ENCODE measurements at regions not wholly inside any gene's neighbourhood (a gene's known extent, or its start where the extent isn't known, plus 50 kb on each side); places are given as distances from the start of the nearest gene placed in this dataset.

GRCh38 chrX:459611-460010, 72.9 kb upstream of the PPP2R3B start:
- Mint-ChIP-seq H3K36me3 (ENCODE audit: insufficient read depth in 1 of 3, low read depth in 3 of 3) (no peaks in the 10 kb centered on the region), H3K27me3 (ENCODE audit: low read depth) (peaks cover 10% of the 10 kb centered on the region), H3K4me3 (no peak overlapping the region), H3K4me1 (peaks cover 0 to 5% of the 10 kb centered on the region in 2 experiments; a peak in 1 of 4 replicates), H3K9me3 (peaks cover 10 to 13% of the 10 kb centered on the region in 2 experiments), H3K27ac (no peak overlapping the region)
- H4K5ac ChIP-seq (ENCODE audit: insufficient read length, low read depth, low read length), result no peak overlapping the region
- no peak overlapping the region for H3K4ac ChIP-seq (ENCODE audit: low read depth, low read length)
- H3K23ac ChIP-seq (ENCODE audit: insufficient read length, low read depth, low read length), result no peak overlapping the region
- no peak overlapping the region for H3K14ac ChIP-seq (ENCODE audit: insufficient read depth, low read length)
- H3K27me3 ChIP-seq (ENCODE audit: insufficient read depth, low read length), result no peaks in the 10 kb centered on the region
- no peak overlapping the region for H2BK120ac ChIP-seq (ENCODE audit: low read depth, low read length, poor library complexity, severe bottlenecking)
- H2AK5ac ChIP-seq (ENCODE audit: insufficient read length, low read length), result no peak overlapping the region
- H3K27ac ChIP-seq (ENCODE audit: insufficient read length, low read depth, low read length), result no peak overlapping the region
- no peaks in the 10 kb centered on the region for H3K79me1 ChIP-seq (ENCODE audit: insufficient read depth, low read depth, low read length, poor library complexity, severe bottlenecking)
- TF ChIP-seq CTCF (conservative IDR thresholded peaks at IDR 0.05), result no peak
- H2BK20ac ChIP-seq (ENCODE audit: low read depth, low read length, poor library complexity, severe bottlenecking), result no peak overlapping the region
- H3K9me3 ChIP-seq (ENCODE audit: control insufficient read depth, low read depth, low read length), result no peaks in the 10 kb centered on the region
- H2BK5ac ChIP-seq (ENCODE audit: insufficient read length, low read length), result no peak overlapping the region
- no peak overlapping the region for H3K56ac ChIP-seq (ENCODE audit: insufficient read length, low read depth, low read length)
- H2AFZ ChIP-seq (ENCODE audit: low read length), result no peak overlapping the region
- H3K4me2 ChIP-seq (ENCODE audit: insufficient read depth, insufficient read length, low read length), result no peak overlapping the region
- no peak for DNase-seq
- no peaks in the 10 kb centered on the region for H3K4me1 ChIP-seq (ENCODE audit: insufficient read depth, low read length)
- no peak overlapping the region for H2BK15ac ChIP-seq (ENCODE audit: low read depth, low read length)
- no peak overlapping the region for H3T11ph ChIP-seq (ENCODE audit: low read length)
- no peak overlapping the region for H3K9ac ChIP-seq (ENCODE audit: extremely low read depth, insufficient read length, low read length)
- H3K18ac ChIP-seq (ENCODE audit: insufficient read length, low read depth, low read length), result no peak overlapping the region
- H4K8ac ChIP-seq (replicated peaks; ENCODE audit: insufficient read length, low read depth, low read length), result no peak overlapping the region
- H4K91ac ChIP-seq (ENCODE audit: insufficient read length, low read depth, low read length), result no peak overlapping the region
- no peak overlapping the region for H2BK12ac ChIP-seq (ENCODE audit: insufficient read length, low read depth, low read length)
- H3K79me2 ChIP-seq (ENCODE audit: insufficient read depth, low read length), result no peaks in the 10 kb centered on the region
- H4K20me1 ChIP-seq (ENCODE audit: control insufficient read depth, insufficient read depth, insufficient read length), result no peaks in the 10 kb centered on the region
- no peaks in the 10 kb centered on the region for H3K23me2 ChIP-seq (ENCODE audit: insufficient read length, low read depth, low read length, poor library complexity, severe bottlenecking)
- no CpG with 5 or more reads among the region's 20 CpGs for WGBS (ENCODE audit: extremely low coverage, insufficient read length, low lambda C conversion rate)
